HG02763 (cell line): ENCODE measurements at regions not wholly inside any gene's neighbourhood (a gene's known extent, or its start where the extent isn't known, plus 50 kb on each side); places are given as distances from the start of the nearest gene placed in this dataset.
"Not testable (repeated sequence)": the region's sequence is repeated elsewhere in the genome, so short reads cannot be mapped to it uniquely, and the experiment has no call there.

Experiments
- ATAC-seq: cut with Tn5 transposase; IDR thresholded peaks from one replicate; pipeline ENCODE4 v1.9.1; 2021; ENCODE audit warnings: mild to moderate bottlenecking, moderate library complexity; ENCODE audit not compliant: unreplicated experiment

DNA sequence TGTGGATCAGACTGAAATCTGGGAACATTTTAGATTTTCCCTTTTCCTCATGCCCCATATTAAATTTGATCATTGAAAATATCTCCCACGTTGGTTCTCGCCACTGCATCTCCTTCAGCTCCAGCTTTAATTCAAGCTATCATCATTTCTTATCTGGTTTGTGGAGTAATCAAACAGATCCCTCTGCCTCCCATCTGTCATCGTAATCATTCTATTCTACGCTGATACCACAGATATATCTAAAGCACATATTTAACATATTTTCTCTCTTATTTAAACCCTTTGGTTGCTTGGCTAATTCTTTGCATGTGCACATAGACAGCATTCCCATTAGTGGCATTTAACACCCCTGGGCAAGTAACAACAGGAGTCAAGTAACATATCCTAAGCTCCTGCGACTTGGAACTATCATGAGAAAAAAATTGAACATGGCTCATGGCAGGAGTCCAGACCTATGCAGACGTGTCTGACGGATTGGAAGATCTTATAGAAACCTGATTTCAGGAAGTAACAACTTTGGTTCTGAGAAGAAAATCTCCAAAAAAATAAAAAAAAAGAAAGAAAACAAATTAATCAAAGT lies 158.8 kb upstream of the KYNU start:
- ATAC-seq, result no peak

DNA sequence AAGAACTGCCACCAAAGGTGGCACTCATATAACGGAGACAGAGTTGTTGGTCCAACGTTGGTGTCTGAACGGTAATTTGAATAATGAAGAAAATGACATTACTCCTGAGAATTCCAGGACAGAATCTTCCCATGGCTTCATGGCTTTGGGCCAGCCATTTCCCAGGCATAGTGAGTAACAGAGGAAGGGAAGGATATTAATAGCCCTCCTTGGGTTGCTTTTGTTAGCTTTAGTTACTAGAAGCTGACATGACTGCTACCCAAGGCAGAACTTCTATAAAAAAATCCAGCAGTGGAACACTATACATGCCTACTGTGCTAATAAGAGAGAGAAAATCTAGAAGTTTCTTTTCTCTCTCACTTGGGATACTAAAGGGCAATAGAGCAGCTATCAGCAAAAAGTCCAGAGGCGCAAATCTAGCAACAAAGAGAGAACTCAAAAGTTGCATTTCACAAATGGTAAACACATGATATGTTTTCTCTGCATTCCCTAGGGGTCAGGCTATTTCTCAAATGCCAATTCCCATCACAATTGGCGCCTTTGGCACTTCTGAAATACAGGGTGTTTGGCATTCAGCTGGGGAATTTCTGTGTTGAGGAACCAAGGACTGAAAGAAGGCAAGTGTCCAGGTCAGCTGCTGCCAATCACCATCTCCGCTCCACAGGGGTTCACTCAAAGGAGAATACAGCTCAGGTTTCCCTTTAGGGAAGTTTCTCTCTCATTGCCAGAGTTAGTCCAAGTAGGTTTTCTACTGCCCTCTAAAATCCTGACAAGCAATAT lies 160.8 kb upstream of the KYNU start:
- no peak for ATAC-seq

DNA sequence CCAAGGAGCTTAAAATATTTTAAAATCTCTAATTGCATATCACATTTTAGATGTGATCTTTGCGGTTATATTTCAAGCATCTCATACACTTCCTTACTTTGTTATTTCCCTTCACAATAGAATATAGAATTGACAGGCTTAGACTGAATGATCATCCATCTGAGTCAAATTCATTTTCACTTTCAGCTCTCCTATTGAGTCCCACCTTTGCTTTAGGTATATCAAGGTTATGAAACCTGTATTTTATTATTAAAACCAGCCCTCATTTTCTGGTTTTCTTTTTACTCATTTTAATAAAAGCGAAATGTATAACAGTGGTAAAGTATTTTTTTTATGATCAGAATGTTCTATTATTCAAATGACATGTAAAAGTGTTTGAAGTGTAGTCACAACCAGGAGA lies 162.9 kb upstream of the KYNU start:
- no peak for ATAC-seq

DNA sequence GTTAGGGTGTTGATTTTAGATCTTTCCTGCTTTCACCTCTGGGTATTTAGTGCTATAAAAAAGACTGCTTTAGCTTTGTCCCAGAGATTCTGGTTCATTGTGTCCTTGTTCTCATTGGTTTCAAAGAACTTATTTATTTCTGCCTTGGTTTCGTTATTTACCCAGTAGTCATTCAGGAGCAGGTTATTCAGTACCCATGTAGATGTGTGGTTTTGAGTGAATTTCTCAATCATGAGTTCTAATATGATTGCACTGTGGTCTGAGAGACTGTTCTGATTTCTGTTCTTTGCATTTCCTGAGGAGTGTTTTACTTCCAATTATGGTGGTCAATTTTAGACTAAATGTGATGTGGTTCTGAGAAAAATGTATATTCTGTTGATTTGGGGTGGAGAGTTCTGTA lies 167.1 kb upstream of the KYNU start:
- no peak for ATAC-seq

DNA sequence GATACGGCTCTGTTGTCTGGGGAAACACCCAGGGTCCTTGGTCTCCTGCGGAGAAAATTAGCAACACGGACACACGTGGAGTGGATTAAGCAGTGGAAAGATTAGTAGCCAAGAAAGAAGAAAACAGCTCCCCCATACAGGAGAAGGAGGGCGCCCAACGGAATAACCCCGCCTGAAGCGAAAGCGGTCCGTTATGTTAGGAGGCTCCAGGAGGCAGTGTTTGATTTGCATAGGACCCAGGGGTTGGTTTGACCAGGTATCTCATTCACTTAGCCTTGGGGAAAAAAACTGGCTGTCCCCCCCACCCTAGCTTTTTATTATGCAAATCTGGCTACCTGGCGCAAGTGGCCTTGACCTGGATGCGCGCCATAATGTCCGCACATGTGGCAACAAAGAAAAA lies 170.1 kb upstream of the KYNU start:
- ATAC-seq, result no peak

DNA sequence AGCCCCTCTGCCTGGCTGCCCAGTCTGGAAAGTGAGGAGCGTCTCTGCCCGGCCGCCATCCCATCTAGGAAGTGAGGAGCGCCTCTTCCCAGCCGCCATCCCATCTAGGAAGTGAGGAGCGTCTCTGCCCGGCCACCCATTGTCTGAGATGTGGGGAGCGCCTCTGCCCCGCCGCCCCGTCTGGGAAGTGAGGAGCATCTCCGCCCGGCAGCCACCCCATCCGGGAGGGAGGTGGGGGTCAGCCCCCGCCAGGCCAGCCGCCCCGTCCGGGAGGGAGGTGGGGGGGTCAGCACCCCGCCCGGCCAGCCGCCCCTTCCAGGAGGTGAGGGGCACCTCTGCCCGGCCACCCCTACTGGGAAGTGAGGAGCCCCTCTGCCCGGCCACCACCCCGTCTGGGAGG lies 175.1 kb upstream of the KYNU start:
- not testable (repeated sequence) for ATAC-seq

DNA sequence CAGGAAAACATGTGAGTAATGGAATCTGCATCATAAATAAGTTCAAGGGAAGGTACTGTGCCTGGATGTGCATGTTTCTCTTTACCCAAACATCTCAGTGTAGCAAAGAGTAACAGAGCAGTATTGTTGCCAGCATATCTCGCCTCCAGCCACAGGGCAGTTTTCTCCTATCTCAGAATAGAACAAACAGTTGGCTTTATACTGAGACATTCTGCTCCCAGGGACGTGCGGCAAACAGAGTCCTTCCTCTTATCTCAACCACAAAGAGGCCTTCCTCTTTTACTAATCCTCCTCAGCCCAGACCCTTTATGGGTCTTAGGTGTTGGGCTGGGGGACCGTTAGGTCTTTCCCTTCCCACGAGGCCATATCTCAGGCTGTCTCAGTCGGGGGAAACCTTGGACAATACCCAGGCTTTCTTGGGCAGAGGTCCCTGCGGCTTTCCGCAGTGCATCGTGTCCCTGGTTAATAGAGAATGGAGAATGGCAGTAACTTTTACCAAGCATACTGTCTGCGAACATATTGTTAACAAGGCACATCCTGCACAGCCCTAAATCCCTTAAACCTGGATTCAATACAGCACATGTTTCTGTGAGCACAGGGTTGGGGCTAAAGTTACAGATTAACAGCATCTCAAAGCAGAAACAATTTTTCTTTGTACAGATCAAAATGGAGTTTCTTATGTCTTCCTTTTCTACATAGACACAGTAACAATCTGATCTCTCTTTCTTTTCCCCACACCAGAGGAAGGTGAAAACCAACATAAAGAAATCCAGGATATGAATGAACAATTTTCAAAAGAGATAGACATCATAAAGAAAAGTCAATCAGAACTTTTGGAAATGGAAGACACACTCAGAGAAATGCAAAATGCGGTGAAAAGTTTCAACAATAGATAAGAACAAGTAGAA lies 181.9 kb upstream of the KYNU start:
- not testable (repeated sequence) for ATAC-seq

DNA sequence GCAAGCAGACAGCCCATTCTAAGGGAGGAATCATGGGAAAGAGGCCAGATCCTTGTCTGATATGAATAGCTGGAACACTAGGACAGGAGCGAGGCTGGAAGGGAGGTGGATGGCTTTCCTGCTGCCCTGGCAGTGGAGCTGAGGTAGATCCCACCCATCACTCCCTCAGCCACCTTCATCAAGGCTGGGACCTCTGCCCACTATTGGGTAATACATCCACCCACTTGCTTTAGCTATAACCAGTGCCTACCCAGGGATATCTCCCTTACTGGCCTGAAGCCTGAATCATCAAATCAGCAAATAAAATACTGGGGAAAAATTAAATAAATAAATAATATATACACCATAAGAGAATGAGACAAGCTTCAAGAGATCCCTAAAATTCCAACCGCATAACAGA lies 183.2 kb upstream of the KYNU start:
- no peak for ATAC-seq

DNA sequence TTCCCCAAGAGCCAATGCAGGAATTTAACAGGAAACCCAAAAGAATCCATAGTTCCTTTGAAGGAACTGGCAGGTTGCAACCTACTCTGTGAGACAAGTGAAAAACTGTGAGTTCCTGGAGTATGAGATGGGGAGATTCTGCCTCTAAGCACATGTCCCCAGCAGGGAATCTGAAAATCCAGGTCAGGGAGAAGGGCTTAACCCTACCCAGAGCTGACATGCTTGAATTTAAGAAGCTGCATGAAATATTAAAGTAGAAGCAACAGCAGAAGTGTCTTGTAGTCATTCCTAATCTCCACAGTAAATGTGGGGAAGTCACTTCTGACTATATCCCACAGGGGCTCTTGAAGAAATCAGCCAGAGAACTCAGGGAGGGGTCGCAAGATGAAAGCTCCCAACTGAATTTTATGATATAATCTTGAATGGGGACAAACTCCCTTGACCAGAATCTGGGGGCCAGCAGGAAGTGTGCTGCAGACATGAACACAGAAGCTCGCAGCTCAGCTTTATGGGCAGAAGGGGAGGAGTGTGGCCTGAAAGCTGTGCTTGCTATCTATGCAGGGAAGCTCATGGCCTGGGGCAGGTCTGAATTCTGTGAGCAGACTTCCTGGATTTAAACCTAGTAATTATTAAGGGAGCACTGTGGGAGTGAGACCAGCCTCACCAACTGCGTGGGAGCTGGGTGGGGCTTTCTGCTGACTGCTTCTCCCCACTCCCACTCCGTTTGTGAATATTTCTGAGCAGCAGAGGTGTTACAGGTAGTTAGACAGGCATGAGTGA lies 184.1 kb upstream of the KYNU start:
- no peak for ATAC-seq

DNA sequence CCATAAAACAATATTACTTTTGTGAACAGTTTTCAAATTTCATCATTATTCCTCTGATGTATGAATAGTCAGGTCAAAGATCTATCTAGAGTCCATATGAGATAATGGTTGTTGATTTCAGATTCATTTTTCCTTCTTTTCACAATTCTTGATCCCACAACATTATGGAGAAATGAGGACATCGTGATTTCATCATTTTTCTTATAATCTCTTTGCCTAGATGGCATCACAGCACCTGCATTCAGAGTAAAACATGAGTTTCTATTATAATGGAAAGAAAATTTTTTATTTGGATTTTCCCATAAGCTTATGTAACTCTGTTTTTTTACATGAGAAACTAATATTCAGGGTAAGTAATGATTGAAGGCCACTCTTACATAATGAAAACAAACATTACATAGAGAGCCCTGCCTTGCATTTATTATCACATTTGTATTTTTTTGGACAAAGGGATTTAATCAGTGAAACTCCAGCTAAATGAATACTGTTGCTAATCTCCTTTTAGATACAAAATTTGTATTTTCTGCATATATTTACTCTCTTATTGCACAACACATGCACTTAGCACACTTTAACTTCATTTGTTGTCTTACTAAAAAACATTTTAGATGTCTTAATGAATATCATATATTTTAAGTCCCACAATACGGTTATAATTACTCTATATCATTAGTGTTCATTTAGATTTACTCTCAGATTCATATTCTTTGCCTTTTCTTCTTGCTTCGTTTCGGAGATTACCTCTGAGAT lies 188.4 kb upstream of the KYNU start:
- no peak for ATAC-seq

DNA sequence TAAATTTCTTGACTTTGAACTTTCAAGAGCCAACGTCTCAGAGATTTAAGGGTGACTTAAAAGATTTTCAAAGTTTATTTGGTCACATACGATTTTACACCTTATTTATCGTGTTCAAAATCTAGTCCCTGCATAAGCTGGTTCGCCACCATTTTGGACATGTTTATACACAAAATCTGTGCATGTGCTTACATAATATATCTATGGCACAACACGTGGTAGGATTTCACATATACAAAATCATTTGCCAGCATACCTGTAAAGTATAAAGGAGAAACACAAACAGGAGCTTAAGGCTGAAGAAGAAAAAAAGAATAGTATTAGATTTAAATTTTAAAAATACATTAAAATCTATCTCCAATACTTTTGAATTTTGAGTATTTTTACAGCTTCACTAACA lies 190.0 kb upstream of the KYNU start:
- ATAC-seq, result no peak

DNA sequence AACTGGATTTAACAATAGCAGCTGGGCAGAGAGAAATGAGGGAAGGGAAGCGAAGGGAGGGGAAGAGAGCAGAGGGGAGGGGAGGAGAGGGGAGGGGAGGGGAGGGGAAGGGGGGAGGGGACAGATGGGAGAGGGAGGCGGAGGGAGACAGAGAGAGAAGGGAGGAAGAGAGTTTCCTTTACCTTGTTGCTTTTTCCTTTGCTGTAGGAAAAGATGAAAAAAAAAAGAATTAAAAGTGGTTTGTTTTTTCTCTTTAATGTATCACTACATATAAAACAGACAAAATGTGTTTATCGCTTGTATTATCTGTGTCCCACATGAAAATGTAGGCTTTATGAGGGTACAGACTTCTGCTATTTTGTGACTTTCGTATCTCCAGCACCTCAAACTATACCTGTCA lies 190.4 kb upstream of the KYNU start:
- ATAC-seq, result no peak

DNA sequence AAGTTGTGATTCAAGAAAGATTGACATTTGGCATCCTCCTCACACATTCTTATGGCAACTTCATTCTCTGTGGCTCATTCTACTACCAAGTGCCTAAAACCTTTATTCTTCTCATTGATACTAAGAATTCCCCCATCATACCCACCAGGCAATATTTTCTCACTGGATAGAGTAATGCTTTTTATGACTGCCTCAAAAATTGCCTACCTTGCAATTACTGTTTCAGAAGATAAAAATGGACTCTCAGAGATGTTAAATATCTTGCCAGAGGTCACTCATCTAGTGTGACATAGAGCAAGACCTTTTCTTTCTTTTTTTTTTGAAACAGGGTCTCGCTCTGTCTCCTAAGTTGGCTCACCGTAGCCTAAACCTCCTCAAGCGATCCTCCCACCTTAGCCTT lies 192.8 kb upstream of the KYNU start:
- no peak for ATAC-seq

DNA sequence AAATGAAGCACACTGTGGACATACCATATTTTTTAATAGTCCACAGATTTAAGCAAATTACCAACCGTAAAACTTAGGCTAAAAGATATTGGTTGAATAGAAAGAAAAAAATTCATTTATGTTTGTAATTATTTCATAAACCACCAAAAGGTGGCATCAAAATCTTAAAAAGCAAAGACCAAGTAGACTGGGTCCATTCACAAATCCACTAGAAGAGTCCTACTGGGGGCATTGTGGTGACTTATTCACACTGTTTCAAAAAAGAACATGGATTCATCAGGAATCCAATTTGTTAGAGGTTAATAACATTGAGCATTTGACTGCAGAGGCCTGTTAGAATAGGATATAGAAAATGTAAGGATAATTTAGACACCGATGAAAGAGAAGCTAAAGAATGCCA lies 194.9 kb upstream of the KYNU start:
- ATAC-seq, result no peak

DNA sequence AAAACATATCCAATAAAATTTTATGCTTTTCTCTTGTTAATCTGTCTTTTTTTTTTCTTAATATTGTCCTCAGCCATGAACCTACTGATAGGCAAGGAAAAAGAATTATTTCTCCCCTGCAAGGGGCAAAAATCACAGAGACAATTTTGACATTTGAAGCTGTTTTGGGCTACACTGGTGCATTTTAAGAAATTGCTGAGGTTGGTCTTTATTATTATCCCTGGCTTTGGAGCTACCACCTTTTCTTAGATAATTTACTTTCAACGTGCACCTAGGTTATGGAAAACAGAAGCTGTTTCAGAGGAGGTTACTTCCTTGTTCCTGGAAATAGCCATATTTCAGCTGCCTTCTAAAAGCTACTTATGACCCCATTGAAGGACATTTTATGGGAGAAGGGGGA lies 195.5 kb upstream of the KYNU start:
- ATAC-seq, result no peak

DNA sequence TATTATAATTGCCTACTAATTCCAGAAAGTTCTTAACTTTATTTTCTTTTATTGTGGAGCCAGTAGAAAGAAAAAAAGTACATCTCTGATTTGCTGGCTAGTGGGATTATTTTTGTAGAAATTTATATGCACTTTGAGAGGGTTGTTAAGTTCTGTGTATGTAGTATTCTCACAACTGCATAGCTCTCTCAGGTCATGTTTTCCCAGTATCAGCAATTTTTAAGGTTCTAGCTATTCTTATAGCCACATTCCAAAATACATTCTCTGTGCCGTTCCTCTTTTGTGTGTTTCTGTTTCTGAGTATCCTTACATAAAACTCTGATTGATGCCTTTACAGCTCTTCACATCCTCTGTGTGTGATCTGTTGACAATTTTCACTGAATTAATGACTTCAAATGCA lies 199.3 kb upstream of the KYNU start:
- ATAC-seq, result no peak

DNA sequence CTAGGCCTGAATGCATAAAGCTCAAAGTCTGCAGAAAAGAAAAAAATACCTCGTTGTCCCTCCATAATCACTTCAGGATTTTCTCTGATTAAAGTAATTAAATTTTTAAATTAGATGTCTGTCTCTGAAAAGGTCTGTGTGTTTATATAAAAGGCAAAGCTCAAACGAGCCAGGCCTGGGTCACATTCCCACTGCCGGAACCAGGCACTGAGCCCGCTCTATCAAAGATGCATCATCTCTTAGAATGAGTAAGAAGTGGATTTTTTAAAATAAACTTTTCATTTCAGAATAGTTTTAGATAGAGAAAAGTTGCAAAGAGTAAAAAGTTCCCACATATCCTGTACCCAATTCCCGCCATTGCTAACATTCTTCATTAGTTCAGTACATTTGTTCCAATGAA lies 202.1 kb upstream of the KYNU start:
- no peak for ATAC-seq

DNA sequence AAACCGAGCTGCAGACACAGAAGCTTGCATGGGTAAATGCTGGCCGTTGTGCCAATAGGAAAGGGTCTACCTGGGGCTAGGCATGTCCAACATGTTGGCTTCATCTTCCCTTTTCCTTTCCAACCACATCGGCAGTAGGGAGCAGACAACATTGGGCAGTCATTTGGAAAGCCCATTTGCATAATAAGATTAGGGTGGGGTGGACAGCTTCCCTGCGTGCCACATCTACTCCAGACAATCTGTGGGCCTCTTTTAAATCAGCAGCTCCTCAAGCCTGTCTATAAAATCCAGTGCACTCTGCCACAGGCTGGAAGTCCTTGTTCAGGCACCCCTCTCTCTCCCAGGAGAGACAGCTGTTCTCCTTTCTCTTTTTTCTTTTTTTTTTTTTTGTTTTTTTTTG lies 203.6 kb upstream of the KYNU start:
- no peak for ATAC-seq

DNA sequence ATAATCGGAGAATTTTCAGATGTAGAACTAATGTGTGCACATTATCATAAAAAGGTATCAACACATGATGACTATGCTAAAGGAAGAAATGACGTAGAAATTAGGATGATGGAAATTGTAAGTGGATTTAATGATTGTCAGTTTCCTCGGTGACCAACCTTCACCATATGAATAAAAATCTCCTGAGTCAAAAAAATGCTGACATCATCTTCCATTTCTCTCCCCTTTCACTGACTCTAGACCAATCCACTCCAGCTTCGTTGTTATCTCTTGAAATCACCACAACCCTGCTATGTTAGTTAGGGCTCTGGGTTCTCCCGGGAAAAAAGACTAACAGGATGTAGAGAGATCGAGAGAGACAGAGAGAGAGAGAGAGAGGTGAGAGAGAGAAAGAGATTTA lies 204.8 kb upstream of the KYNU start:
- ATAC-seq, result no peak

DNA sequence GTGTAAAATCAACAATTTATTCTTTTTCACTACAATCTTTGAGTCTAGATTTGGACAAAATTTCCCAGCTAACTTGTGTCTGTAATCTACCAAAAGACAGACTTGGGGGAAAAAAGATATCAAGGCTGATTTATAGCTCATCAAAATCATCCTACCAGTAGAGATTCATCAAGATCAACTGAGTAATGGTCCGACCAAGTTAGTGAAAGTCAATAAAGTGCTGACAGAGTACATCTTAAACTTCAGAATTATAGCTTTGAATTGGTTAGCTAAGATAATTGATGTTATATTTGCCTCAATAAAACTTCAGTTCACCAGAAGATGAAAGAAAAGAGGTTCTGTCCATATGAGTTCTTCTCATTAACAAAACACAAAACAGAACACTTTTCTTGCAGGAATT lies 207.1 kb upstream of the KYNU start:
- no peak for ATAC-seq
